ENCODE measurements at regions not wholly inside any gene's neighbourhood (a gene's known extent, or its start where the extent isn't known, plus 50 kb on each side); places are given as distances from the start of the nearest gene placed in this dataset.

GRCh38 chr2:144328938-144329337, 191.0 kb downstream of the ZEB2 start:
- TF ChIP-seq, protein P1, sequence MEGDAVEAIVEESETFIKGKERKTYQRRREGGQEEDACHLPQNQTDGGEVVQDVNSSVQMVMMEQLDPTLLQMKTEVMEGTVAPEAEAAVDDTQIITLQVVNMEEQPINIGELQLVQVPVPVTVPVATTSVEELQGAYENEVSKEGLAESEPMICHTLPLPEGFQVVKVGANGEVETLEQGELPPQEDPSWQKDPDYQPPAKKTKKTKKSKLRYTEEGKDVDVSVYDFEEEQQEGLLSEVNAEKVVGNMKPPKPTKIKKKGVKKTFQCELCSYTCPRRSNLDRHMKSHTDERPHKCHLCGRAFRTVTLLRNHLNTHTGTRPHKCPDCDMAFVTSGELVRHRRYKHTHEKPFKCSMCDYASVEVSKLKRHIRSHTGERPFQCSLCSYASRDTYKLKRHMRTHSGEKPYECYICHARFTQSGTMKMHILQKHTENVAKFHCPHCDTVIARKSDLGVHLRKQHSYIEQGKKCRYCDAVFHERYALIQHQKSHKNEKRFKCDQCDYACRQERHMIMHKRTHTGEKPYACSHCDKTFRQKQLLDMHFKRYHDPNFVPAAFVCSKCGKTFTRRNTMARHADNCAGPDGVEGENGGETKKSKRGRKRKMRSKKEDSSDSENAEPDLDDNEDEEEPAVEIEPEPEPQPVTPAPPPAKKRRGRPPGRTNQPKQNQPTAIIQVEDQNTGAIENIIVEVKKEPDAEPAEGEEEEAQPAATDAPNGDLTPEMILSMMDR (IDR thresholded peaks at IDR 0.05; ENCODE audit: insufficient read depth, low read length, poor library complexity, severe bottlenecking), result no peak
- no peak for TF ChIP-seq EZH2phosphoT487 (conservative IDR thresholded peaks at IDR 0.05; ENCODE audit: low read length)

Data from SU-DHL-6 (cell line).